ENCODE measurements at regions not wholly inside any gene's neighbourhood (a gene's known extent, or its start where the extent isn't known, plus 50 kb on each side); places are given as distances from the start of the nearest gene placed in this dataset.

DNA sequence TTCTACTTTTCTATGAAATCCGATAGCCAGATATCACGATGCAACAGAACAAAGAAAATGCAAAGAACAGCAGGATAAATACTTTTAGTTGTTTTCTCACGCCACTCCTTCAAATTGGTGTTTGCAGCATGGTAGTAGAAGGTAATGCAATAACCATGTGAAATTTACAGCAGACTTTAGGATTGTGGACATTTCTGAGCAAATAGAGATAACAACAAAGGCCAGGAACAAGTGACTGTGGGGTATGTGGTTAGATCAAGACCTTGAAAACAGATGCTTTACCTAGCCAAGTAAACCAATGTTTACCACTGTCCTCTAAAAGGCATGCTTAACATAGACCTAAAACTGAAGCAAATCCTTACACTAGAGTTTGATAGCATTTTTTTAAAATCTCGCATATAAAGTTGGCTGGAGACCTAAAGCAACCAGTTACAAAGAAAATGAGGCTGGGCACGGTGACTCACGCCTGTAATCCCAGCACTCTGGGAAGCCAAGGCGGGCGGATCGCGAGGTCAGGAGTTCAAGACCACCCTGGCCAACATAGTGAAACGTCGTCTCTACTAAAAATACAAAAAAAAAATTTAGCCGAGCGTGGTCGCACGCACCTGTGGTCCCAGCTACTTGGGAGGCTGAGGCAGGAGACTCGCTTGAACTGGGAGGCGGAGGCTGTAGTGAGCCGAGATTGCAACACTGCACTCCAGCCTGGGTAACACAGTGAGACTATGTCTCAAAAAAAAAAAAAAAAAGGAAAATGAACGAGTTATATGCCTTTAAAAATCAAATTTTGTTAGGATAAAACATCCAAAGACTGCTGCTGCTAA is 123.2 kb upstream of the FOXN3 start:
- TF ChIP-seq SIN3A (IDR thresholded peaks at IDR 0.05; ENCODE audit: borderline replicate concordance, insufficient read depth, low read length): no peak
- TF ChIP-seq POLR2AphosphoS5 (IDR thresholded peaks at IDR 0.05; ENCODE audit: low read depth, low read length): no peak
- no peak for TF ChIP-seq TAF1 (IDR thresholded peaks at IDR 0.05; ENCODE audit: borderline replicate concordance, insufficient read depth, low read length)
